K562 (cell line): ENCODE measurements at regions not wholly inside any gene's neighbourhood (a gene's known extent, or its start where the extent isn't known, plus 50 kb on each side); places are given as distances from the start of the nearest gene placed in this dataset.

ENCODE experiments used
- ATAC-seq: fragments of 200-7000 bp; cut with Tn5 transposase; 3 replicates; pipeline ENCODE4 v1.9.1; 2020; ENCODE audit warnings: moderate library complexity
- BruUV-seq: library from RNA; stranded (reverse); fragments of 400-500 nt; replicated peaks from 2 replicates; lab custom pipeline; 2021; lab: Mats Ljungman, UMichigan
- CTCF ChIA-PET: fragments of 300-600 bp; formaldehyde crosslinking; extraction: SDS; loops from one replicate; lab custom pipeline; 2021; ENCODE audit warnings: low intra/inter-chr PET ratio; lab: Yijun Ruan, JAX
- POLR2A ChIA-PET: fragments of 300-600, 350-650 bp; sonication (Branson Sonifier 250); formaldehyde crosslinking; extraction: SDS; loops from one replicate; lab custom pipeline; 2021; ENCODE audit warnings: antibody characterized with exemption, inconsistent platforms; lab: Yijun Ruan, JAX
- DNase-seq, 4 experiments: peaks; one replicate each; pipeline versions ENCODE4 v3.0.0 to v3.0.0-alpha.2; 2011 to 2018; ENCODE audit warnings: low spot score in 3 of 4, mixed read lengths in 3 of 4; ENCODE audit errors: extremely low read depth in 1 of 4
- FAIRE-seq: peaks from 2 replicates; lab custom pipeline; 2011; peaks lifted over from hg19 to GRCh38; lab: Jason Lieb, UNC
- H2AFZ ChIP-seq: 2 replicates; pipeline ENCODE4 v1.6.0; 2011; ENCODE audit warnings: low read depth, low read length, control low read depth, inconsistent platforms
- H3K27ac ChIP-seq: fragments of 200-600 bp; 3 replicates; pipeline ENCODE4 v1.8.0; 2011; ENCODE audit warnings: low read depth, mild to moderate bottlenecking, control low read depth, inconsistent platforms, low read length, moderate library complexity, mixed read lengths; ENCODE audit errors: extremely low read depth
- H3K27me3 ChIP-seq, 2 experiments: fragments of 300-600 bp in 1 of 2; 2 replicates in 1 of 2; 3 replicates in 1 of 2; pipeline versions ENCODE4 v1.6.0 to v1.8.0; 2011; ENCODE audit warnings: inconsistent platforms in 2 of 2, low read length in 2 of 2, mild to moderate bottlenecking in 1 of 2, mixed read lengths in 1 of 2, moderate library complexity in 1 of 2; ENCODE audit not compliant: control insufficient read depth in 2 of 2, insufficient read depth in 2 of 2
- H3K36me3 ChIP-seq: fragments of 300-600 bp; 3 replicates; pipeline ENCODE4 v1.8.0; 2011; ENCODE audit warnings: mild to moderate bottlenecking, low read length, inconsistent platforms; ENCODE audit not compliant: control insufficient read depth, insufficient read depth
- H3K4me1 ChIP-seq, 2 experiments: fragments of 200-600 bp in 1 of 2; replicated peaks in 1 of 2; 2 replicates in 1 of 2; 3 replicates in 1 of 2; pipeline versions ENCODE4 v1.5.1 to v1.8.0; 2011; ENCODE audit warnings: inconsistent platforms in 2 of 2, low read length in 2 of 2, mild to moderate bottlenecking in 1 of 2, mixed read lengths in 1 of 2, moderate library complexity in 1 of 2; ENCODE audit not compliant: control insufficient read depth in 2 of 2, insufficient read depth in 2 of 2
- H3K4me2 ChIP-seq: 2 replicates; pipeline ENCODE4 v1.6.1; 2011; ENCODE audit warnings: low read length, control low read depth, inconsistent platforms, mixed read lengths; ENCODE audit not compliant: insufficient read depth
- H3K4me3 ChIP-seq: fragments of 200-600 bp; sonication (generic), shearing (Covaris generic); 2 replicates; pipeline ENCODE4 v1.5.1; 2016; ENCODE audit warnings: control low read depth, inconsistent platforms
- H3K79me2 ChIP-seq: fragments of 200-600 bp; 3 replicates; pipeline ENCODE4 v1.8.0; 2011; ENCODE audit warnings: low read length, inconsistent platforms; ENCODE audit not compliant: control insufficient read depth, insufficient read depth
- H3K9ac ChIP-seq, 2 experiments: 2 replicates each; pipeline versions ENCODE4 v1.6.0 to v1.6.1; 2011; ENCODE audit warnings: low read depth in 2 of 2, low read length in 2 of 2, control low read depth in 1 of 2, inconsistent platforms in 1 of 2, mild to moderate bottlenecking in 1 of 2, mixed read lengths in 1 of 2; ENCODE audit not compliant: insufficient read depth in 1 of 2
- H3K9me1 ChIP-seq: one replicate; pipeline ENCODE4 v1.6.0; 2011; ENCODE audit warnings: inconsistent platforms, mild to moderate bottlenecking, low read length, moderate library complexity; ENCODE audit not compliant: control insufficient read depth, insufficient read depth
- H3K9me3 ChIP-seq: replicated peaks from 2 replicates; pipeline ENCODE4 v1.5.1; 2011; ENCODE audit warnings: low read depth, low read length, inconsistent platforms; ENCODE audit not compliant: control insufficient read depth, insufficient read depth
- H4K20me1 ChIP-seq: replicated peaks from 2 replicates; pipeline ENCODE4 v1.6.1; 2011; ENCODE audit warnings: low read length, inconsistent platforms, mixed read lengths; ENCODE audit not compliant: control insufficient read depth, insufficient read depth
- FUS ChIP-seq: fragments of 200-400 bp; formaldehyde crosslinking; optimal IDR thresholded peaks from 2 replicates; pipeline ENCODE3; 2017; ENCODE audit warnings: low read depth, low read length
- JUN ChIP-seq, 2 experiments: sonication (generic) in 1 of 2; formaldehyde crosslinking in 1 of 2; IDR thresholded peaks; 2 replicates each; pipeline versions ENCODE4 v1.6.1 to v1.8.0; 2012 to 2022; ENCODE audit warnings: borderline replicate concordance in 2 of 2, mild to moderate bottlenecking in 2 of 2, improper control_type of control experiment in 1 of 2, low read depth in 1 of 2, low read length in 1 of 2, missing genetic modification reagents in 1 of 2
- KDM1A ChIP-seq, 2 experiments: fragments of 450-650 bp; IDR thresholded peaks; 2 replicates each; pipeline ENCODE4 v1.6.1; 2016; ENCODE audit warnings: mild to moderate bottlenecking in 2 of 2
- PCBP2 ChIP-seq: fragments of 200-400 bp; formaldehyde crosslinking; IDR thresholded peaks from 2 replicates; pipeline ENCODE4 v1.6.1; 2018; ENCODE audit warnings: low read length, low read depth, mild to moderate bottlenecking, moderate library complexity; ENCODE audit not compliant: poor library complexity, severe bottlenecking
- PHB ChIP-seq: fragments of 250-450 bp; sonication (Bioruptor Pico); IDR thresholded peaks from 2 replicates; pipeline ENCODE4 v1.5.0; 2021
- POLR2AphosphoS5 ChIP-seq: IDR thresholded peaks from 2 replicates; pipeline ENCODE4 v1.6.1; 2011; ENCODE audit warnings: mild to moderate bottlenecking, low read depth, low read length, moderate library complexity; ENCODE audit not compliant: control insufficient read depth, insufficient read depth
- TSC22D4 ChIP-seq: fragments of 450-650 bp; IDR thresholded peaks from 2 replicates; pipeline ENCODE4 v1.6.1; 2016; ENCODE audit warnings: missing genetic modification characterization, missing biosample characterization, control low read depth
- ZNF75A ChIP-seq: fragments of 450-650 bp; formaldehyde crosslinking; IDR thresholded peaks from 2 replicates; pipeline ENCODE4 v1.4.0; 2020; ENCODE audit warnings: mild to moderate bottlenecking
- WGBS: fragments of 100-300 bp; shearing (Covaris generic); methylation state at CpG from one replicate; pipeline ENCODE4 v1.1.6; 2016; ENCODE audit warnings: low coverage, mixed read lengths; ENCODE audit not compliant: insufficient coverage; ENCODE audit errors: missing lambda C conversion rate; 5-methylcytosine and 5-hydroxymethylcytosine counted together
- in situ Hi-C: fragments of 300-500 bp; cut with MboI; formaldehyde crosslinking; loops from 4 replicates; pipeline ENCODE4 v1.15.0; 2018; ENCODE audit warnings: inconsistent platforms, mixed read lengths
- intact Hi-C: fragments of 100-400 bp; cut with micrococcal nuclease; formaldehyde crosslinking; loops from 2 replicates; pipeline ENCODE4 v1.14.2; 2022
- TF ChIP-seq, protein P1 (sequence below): fragments of 250-450 bp; sonication (Bioruptor Pico); IDR thresholded peaks from 2 replicates; pipeline ENCODE4 v1.8.0; 2022; ENCODE audit warnings: inconsistent platforms, mild to moderate bottlenecking, moderate library complexity, borderline replicate concordance
- TF ChIP-seq, protein P2 (sequence below): fragments of 450-650 bp; IDR thresholded peaks from 2 replicates; pipeline ENCODE4 v1.6.1; 2016

DNA sequence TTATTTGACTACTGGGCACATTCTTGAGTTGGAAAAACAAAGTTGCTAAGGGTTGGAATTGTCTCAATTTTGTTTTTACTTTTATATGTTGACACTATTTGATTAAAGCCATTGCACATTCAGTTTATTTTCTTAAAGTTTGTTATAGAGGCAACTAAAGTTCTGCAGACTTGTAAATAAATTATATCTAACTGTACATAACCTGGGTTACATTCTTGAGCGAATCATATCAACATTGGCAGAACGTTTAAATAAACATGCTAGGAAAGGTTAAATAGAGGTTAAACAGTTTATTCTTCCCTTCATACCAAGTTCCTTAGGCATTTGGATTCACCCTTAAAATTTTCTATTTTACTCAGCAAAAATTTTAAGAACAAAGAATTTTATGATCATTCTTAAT is 74.5 kb downstream of the UCHL1 start:
- 0% methylated on average over 2 of the region's 2 CpGs for WGBS
- Histone ChIP-seq H3K4me1 (no peaks in the 10 kb centered on the region), H3K4me3 (no peak overlapping the region), H4K20me1 (no peaks in the 10 kb centered on the region), H3K27ac (no peak overlapping the region), H2AFZ (no peak overlapping the region), H3K27me3 (no peaks in the 10 kb centered on the region), H3K9me3 (no peaks in the 10 kb centered on the region), H3K9me1 (no peaks in the 10 kb centered on the region), H3K79me2 (no peaks in the 10 kb centered on the region), H3K9ac (no peak overlapping the region), H3K36me3 (no peaks in the 10 kb centered on the region), H3K4me2 (no peak overlapping the region)
- BruUV-seq = no TSS peak
- ATAC-seq (no peak), FAIRE-seq (no peak), DNase-seq (no peak)
- in situ Hi-C loops (no loop called here), intact Hi-C loops (no loop called here)
- ChIA-PET CTCF (no interaction called here), POLR2A (no interaction called here)
- TF ChIP-seq, protein P1, sequence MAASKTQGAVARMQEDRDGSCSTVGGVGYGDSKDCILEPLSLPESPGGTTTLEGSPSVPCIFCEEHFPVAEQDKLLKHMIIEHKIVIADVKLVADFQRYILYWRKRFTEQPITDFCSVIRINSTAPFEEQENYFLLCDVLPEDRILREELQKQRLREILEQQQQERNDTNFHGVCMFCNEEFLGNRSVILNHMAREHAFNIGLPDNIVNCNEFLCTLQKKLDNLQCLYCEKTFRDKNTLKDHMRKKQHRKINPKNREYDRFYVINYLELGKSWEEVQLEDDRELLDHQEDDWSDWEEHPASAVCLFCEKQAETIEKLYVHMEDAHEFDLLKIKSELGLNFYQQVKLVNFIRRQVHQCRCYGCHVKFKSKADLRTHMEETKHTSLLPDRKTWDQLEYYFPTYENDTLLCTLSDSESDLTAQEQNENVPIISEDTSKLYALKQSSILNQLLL (CRISPR knock-in tag) = no peak
- TF ChIP-seq PCBP2 = no peak
- TF ChIP-seq POLR2AphosphoS5 = no peak
- TF ChIP-seq JUN (IDR thresholded peaks at IDR 0.05; ENCODE audit: borderline replicate concordance, low read depth, low read length) = no peak
- no peak for TF ChIP-seq JUN (CRISPR knock-in tag; IDR thresholded peaks at IDR 0.05; ENCODE audit: borderline replicate concordance)
- TF ChIP-seq, protein P2, sequence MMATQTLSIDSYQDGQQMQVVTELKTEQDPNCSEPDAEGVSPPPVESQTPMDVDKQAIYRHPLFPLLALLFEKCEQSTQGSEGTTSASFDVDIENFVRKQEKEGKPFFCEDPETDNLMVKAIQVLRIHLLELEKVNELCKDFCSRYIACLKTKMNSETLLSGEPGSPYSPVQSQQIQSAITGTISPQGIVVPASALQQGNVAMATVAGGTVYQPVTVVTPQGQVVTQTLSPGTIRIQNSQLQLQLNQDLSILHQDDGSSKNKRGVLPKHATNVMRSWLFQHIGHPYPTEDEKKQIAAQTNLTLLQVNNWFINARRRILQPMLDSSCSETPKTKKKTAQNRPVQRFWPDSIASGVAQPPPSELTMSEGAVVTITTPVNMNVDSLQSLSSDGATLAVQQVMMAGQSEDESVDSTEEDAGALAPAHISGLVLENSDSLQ = no peak
- TF ChIP-seq PHB (CRISPR knock-in tag) = no peak
- TF ChIP-seq ZNF75A (CRISPR knock-in tag) = no peak
- TF ChIP-seq KDM1A (IDR thresholded peaks at IDR 0.05) = no peak
- no peak for TF ChIP-seq FUS
- no peak for TF ChIP-seq TSC22D4
